ENCODE measurements at regions not wholly inside any gene's neighbourhood (a gene's known extent, or its start where the extent isn't known, plus 50 kb on each side); places are given as distances from the start of the nearest gene placed in this dataset.

DNA sequence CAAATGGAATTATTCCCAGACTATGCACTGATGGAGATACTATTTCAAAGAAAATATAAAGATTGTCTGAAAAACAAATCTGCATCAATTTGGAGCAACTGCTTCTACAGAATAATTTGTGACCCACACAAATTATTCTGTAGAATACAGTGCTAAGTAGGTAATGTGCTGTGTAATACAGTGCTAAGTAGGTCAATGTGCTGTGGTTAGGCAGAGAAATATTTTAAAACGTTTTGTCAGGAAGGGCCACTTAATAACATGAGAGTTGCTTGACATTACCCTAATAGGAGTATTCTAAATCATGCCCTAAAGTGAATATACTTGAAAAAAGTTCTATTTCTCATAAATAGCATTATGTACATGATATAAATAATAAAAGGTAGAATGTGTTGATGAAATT, 116.5 kb upstream of the KCND2 start:
- H3K27ac ChIP-seq (ENCODE audit: low read length), result no peak overlapping the region
- H3K9me3 ChIP-seq (ENCODE audit: control insufficient read depth in 1 of 2, low read length in 2 of 2), result no peaks in the 10 kb centered on the region
- no peaks in the 10 kb centered on the region for H3K36me3 ChIP-seq (ENCODE audit: control insufficient read depth in 1 of 2, insufficient read depth in 2 of 2, low read length in 2 of 2)
- no peaks in the 10 kb centered on the region for H3K4me1 ChIP-seq (ENCODE audit: control insufficient read depth in 1 of 2, insufficient read depth in 2 of 2, low read length in 2 of 2)
- no peak overlapping the region for H3K4me3 ChIP-seq (ENCODE audit: low read depth in 1 of 2, low read length in 2 of 2)
- H3K27me3 ChIP-seq (ENCODE audit: low read depth, low read length), result no peaks in the 10 kb centered on the region

DNA sequence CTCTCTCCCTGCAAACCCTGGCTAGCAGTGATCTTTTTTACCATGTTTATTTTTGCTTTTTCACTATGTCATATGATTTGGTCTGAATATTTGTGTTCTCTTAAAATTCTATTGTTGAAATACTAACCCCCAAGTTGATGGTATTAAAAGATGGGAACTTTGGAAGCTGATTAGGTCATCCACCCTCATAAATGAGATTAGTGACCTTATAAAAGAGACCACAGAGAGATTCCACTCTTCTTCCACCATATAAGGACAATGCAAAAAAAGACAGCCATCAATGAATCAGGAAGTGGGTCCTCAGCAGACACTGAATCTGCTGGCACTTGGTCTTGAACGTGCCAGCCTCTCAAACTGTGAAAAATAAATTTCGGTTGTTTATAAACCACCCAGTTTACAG, 112.8 kb upstream of the KCND2 start:
- Histone ChIP-seq H3K4me1 (ENCODE audit: control insufficient read depth in 1 of 2, insufficient read depth in 2 of 2, low read length in 2 of 2) (no peaks in the 10 kb centered on the region), H3K4me3 (ENCODE audit: low read depth in 1 of 2, low read length in 2 of 2) (no peak overlapping the region), H3K36me3 (ENCODE audit: control insufficient read depth in 1 of 2, insufficient read depth in 2 of 2, low read length in 2 of 2) (no peaks in the 10 kb centered on the region), H3K27me3 (ENCODE audit: low read depth, low read length) (no peaks in the 10 kb centered on the region), H3K27ac (ENCODE audit: low read length) (no peak overlapping the region), H3K9me3 (ENCODE audit: control insufficient read depth in 1 of 2, low read length in 2 of 2) (no peaks in the 10 kb centered on the region)

- Histone ChIP-seq H3K4me3 (ENCODE audit: low read depth in 1 of 2, low read length in 2 of 2) (no peak overlapping the region), H3K36me3 (ENCODE audit: control insufficient read depth in 1 of 2, insufficient read depth in 2 of 2, low read length in 2 of 2) (no peaks in the 10 kb centered on the region), H3K27ac (ENCODE audit: low read length) (no peak overlapping the region), H3K4me1 (ENCODE audit: control insufficient read depth in 1 of 2, insufficient read depth in 2 of 2, low read length in 2 of 2) (no peaks in the 10 kb centered on the region), H3K27me3 (ENCODE audit: low read depth, low read length) (no peaks in the 10 kb centered on the region), H3K9me3 (ENCODE audit: control insufficient read depth in 1 of 2, low read length in 2 of 2) (no peaks in the 10 kb centered on the region)
These were observed 109.5 kb upstream of the KCND2 start for GRCh38 chr7:120163449-120163848.

DNA sequence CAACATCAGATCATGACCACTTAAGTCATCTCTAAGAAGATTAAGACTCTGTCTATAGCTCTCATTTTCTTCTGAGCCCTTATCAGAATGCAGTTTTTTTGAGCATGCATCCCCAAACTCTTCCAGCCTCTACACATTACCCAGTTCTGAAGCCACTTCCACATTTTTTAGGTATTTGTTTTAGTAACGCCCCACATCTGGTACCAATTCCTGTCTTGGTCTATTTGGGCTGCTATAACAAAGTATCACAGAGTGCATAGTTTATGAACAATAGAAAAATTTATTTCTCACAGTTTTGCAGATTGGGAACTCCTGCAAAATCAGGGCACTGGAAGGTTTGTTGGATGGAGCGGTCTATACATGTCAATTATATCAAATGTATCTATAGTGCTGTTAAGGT, 107.7 kb upstream of the KCND2 start:
- no peak overlapping the region for H3K4me3 ChIP-seq (ENCODE audit: low read depth in 1 of 2, low read length in 2 of 2)
- no peaks in the 10 kb centered on the region for H3K36me3 ChIP-seq (ENCODE audit: control insufficient read depth in 1 of 2, insufficient read depth in 2 of 2, low read length in 2 of 2)
- H3K27me3 ChIP-seq (ENCODE audit: low read depth, low read length), result no peaks in the 10 kb centered on the region
- H3K27ac ChIP-seq (ENCODE audit: low read length), result no peak overlapping the region
- H3K4me1 ChIP-seq (ENCODE audit: control insufficient read depth in 1 of 2, insufficient read depth in 2 of 2, low read length in 2 of 2), result no peaks in the 10 kb centered on the region
- no peaks in the 10 kb centered on the region for H3K9me3 ChIP-seq (ENCODE audit: control insufficient read depth in 1 of 2, low read length in 2 of 2)

DNA sequence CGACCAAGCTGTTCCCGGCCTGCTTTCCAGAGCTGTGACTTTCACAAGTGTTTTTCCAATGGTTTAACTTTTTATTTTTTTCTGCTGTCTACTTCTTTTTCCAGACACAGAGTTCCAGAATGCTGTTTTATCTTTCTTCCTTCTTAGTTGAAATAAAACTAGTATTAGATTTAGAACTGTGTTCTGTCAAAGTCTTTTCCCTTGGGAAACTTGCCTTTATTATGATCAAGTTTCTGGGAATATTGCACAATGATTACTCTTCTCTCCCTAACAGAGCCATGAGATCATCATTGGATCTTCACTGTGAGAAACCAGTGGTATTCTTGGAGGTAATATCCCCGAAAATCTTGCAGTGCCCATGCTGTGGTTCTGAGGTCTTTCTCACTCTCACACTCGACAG, 104.9 kb upstream of the KCND2 start:
- no peak overlapping the region for H3K27ac ChIP-seq (ENCODE audit: low read length)
- no peaks in the 10 kb centered on the region for H3K36me3 ChIP-seq (ENCODE audit: control insufficient read depth in 1 of 2, insufficient read depth in 2 of 2, low read length in 2 of 2)

GRCh38 chr7:120169996-120170783, 102.8 kb upstream of the KCND2 start:
- peak overlapping the region; percentile 34 for H3K27ac ChIP-seq (ENCODE audit: low read length)
- no peaks in the 10 kb centered on the region for H3K9me3 ChIP-seq (ENCODE audit: control insufficient read depth in 1 of 2, low read length in 2 of 2)
- no peaks in the 10 kb centered on the region for H3K36me3 ChIP-seq (ENCODE audit: control insufficient read depth in 1 of 2, insufficient read depth in 2 of 2, low read length in 2 of 2)
- H3K27me3 ChIP-seq (ENCODE audit: low read depth, low read length), result no peaks in the 10 kb centered on the region
- no peak overlapping the region for H3K4me3 ChIP-seq (ENCODE audit: low read depth in 1 of 2, low read length in 2 of 2)
- H3K4me1 ChIP-seq (ENCODE audit: control insufficient read depth in 1 of 2, insufficient read depth in 2 of 2, low read length in 2 of 2), result no peaks in the 10 kb centered on the region

More for the DNA sequence above, 104.9 kb upstream of the KCND2 start:
- H3K4me3 ChIP-seq (ENCODE audit: low read depth in 1 of 2, low read length in 2 of 2), result no peak overlapping the region
- no peaks in the 10 kb centered on the region for H3K4me1 ChIP-seq (ENCODE audit: control insufficient read depth in 1 of 2, insufficient read depth in 2 of 2, low read length in 2 of 2)
- no peaks in the 10 kb centered on the region for H3K9me3 ChIP-seq (ENCODE audit: control insufficient read depth in 1 of 2, low read length in 2 of 2)
- no peaks in the 10 kb centered on the region for H3K27me3 ChIP-seq (ENCODE audit: low read depth, low read length)

GRCh38 chr7:120170834-120171233, 102.1 kb upstream of the KCND2 start:
- no peaks in the 10 kb centered on the region for H3K9me3 ChIP-seq (ENCODE audit: control insufficient read depth in 1 of 2, low read length in 2 of 2)
- H3K4me3 ChIP-seq (ENCODE audit: low read depth in 1 of 2, low read length in 2 of 2), result no peak overlapping the region
- H3K27me3 ChIP-seq (ENCODE audit: low read depth, low read length), result no peaks in the 10 kb centered on the region
- peak overlapping the region; percentile 34 for H3K27ac ChIP-seq (ENCODE audit: low read length)
- no peaks in the 10 kb centered on the region for H3K36me3 ChIP-seq (ENCODE audit: control insufficient read depth in 1 of 2, insufficient read depth in 2 of 2, low read length in 2 of 2)
- no peaks in the 10 kb centered on the region for H3K4me1 ChIP-seq (ENCODE audit: control insufficient read depth in 1 of 2, insufficient read depth in 2 of 2, low read length in 2 of 2)

DNA sequence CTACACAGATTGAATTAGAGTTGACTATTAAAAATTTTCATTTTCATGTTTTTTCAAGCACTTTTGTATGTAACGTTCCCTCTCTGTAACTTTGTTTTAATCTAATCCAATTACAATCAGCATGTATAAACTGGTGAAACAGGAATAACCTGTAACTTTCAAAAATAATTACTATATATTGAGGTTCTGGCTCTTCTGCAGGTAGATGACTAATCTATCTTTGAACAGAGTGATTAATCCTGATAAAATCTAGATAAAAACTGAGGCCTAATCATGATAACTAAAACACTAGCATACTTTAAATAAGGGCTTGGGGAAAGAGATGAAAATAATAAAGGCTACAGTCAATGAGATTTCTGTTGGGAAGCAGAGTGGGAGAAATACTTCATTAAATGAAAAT, 101.6 kb upstream of the KCND2 start:
- Histone ChIP-seq H3K27ac (ENCODE audit: low read length) (no peak overlapping the region), H3K9me3 (ENCODE audit: control insufficient read depth in 1 of 2, low read length in 2 of 2) (no peaks in the 10 kb centered on the region), H3K36me3 (ENCODE audit: control insufficient read depth in 1 of 2, insufficient read depth in 2 of 2, low read length in 2 of 2) (no peaks in the 10 kb centered on the region), H3K4me3 (ENCODE audit: low read depth in 1 of 2, low read length in 2 of 2) (no peak overlapping the region), H3K27me3 (ENCODE audit: low read depth, low read length) (no peaks in the 10 kb centered on the region), H3K4me1 (ENCODE audit: control insufficient read depth in 1 of 2, insufficient read depth in 2 of 2, low read length in 2 of 2) (no peaks in the 10 kb centered on the region)

GRCh38 chr7:120180221-120180620, 92.8 kb upstream of the KCND2 start:
- Histone ChIP-seq H3K4me1 (ENCODE audit: control insufficient read depth in 1 of 2, insufficient read depth in 2 of 2, low read length in 2 of 2) (no peaks in the 10 kb centered on the region), H3K36me3 (ENCODE audit: control insufficient read depth in 1 of 2, insufficient read depth in 2 of 2, low read length in 2 of 2) (no peaks in the 10 kb centered on the region), H3K27ac (ENCODE audit: low read length) (no peak overlapping the region), H3K9me3 (ENCODE audit: control insufficient read depth in 1 of 2, low read length in 2 of 2) (no peaks in the 10 kb centered on the region), H3K27me3 (ENCODE audit: low read depth, low read length) (no peaks in the 10 kb centered on the region), H3K4me3 (ENCODE audit: low read depth in 1 of 2, low read length in 2 of 2) (no peak overlapping the region)

- Histone ChIP-seq H3K27me3 (ENCODE audit: low read depth, low read length) (no peaks in the 10 kb centered on the region), H3K36me3 (ENCODE audit: control insufficient read depth in 1 of 2, insufficient read depth in 2 of 2, low read length in 2 of 2) (no peaks in the 10 kb centered on the region), H3K27ac (ENCODE audit: low read length) (no peak overlapping the region), H3K4me1 (ENCODE audit: control insufficient read depth in 1 of 2, insufficient read depth in 2 of 2, low read length in 2 of 2) (no peaks in the 10 kb centered on the region), H3K4me3 (ENCODE audit: low read depth in 1 of 2, low read length in 2 of 2) (no peak overlapping the region), H3K9me3 (ENCODE audit: control insufficient read depth in 1 of 2, low read length in 2 of 2) (no peaks in the 10 kb centered on the region)
These were observed 91.5 kb upstream of the KCND2 start for GRCh38 chr7:120181499-120181898.

DNA sequence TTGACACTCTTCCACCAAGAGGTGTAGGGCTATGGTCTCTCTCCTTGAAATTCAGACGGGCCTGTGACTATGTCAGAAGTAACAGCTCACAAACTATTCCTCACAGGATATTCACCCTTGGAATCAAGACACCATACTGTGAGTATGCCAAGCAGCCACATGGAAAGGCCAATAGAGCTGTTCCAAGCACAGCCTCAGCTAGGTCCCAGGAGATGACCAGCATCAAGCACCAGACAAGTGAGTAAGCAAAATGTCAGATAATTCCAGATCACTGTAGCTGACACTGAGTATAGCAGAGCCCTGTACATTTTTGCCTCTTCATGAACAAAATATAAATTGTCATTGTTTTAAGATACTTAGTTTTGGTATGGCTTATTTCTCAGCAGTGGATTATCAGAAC, 88.1 kb upstream of the KCND2 start:
- H3K27ac ChIP-seq (ENCODE audit: low read length), result no peak overlapping the region
- H3K36me3 ChIP-seq (ENCODE audit: control insufficient read depth in 1 of 2, insufficient read depth in 2 of 2, low read length in 2 of 2), result no peaks in the 10 kb centered on the region
- H3K27me3 ChIP-seq (ENCODE audit: low read depth, low read length), result no peaks in the 10 kb centered on the region
- no peak overlapping the region for H3K4me3 ChIP-seq (ENCODE audit: low read depth in 1 of 2, low read length in 2 of 2)
- H3K4me1 ChIP-seq (ENCODE audit: control insufficient read depth in 1 of 2, insufficient read depth in 2 of 2, low read length in 2 of 2), result no peaks in the 10 kb centered on the region
- no peaks in the 10 kb centered on the region for H3K9me3 ChIP-seq (ENCODE audit: control insufficient read depth in 1 of 2, low read length in 2 of 2)
